Smooth muscle cell (in vitro differentiated cells): ENCODE measurements at regions not wholly inside any gene's neighbourhood (a gene's known extent, or its start where the extent isn't known, plus 50 kb on each side); places are given as distances from the start of the nearest gene placed in this dataset.
A peak's percentile ranks its signal among the peaks of the same experiment; 100 is the strongest.

ENCODE experiments used
- DNase-seq: peaks from one replicate; lab custom pipeline; 2025; ENCODE audit not compliant: unreplicated experiment; lab: John Stamatoyannopoulos, UW
- H2AFZ ChIP-seq: fragments of 200-600 bp; sonication (generic); 2 replicates; pipeline ENCODE4 v1.6.0; 2016; ENCODE audit warnings: antibody characterized with exemption, low read depth, mild to moderate bottlenecking
- H3F3A ChIP-seq: fragments of 200-600 bp; sonication (generic); 2 replicates; pipeline ENCODE4 v1.6.0; 2017; ENCODE audit warnings: antibody characterized with exemption, low read depth
- H3K27ac ChIP-seq: fragments of 200-600 bp; sonication (generic); 2 replicates; pipeline ENCODE4 v1.5.1; 2016; ENCODE audit warnings: low read depth, mild to moderate bottlenecking
- H3K27me3 ChIP-seq: fragments of 200-600 bp; sonication (generic); 2 replicates; pipeline ENCODE4 v1.6.1; 2016; ENCODE audit warnings: low read depth, mild to moderate bottlenecking
- H3K36me3 ChIP-seq: fragments of 200-600 bp; sonication (generic); 2 replicates; pipeline ENCODE4 v1.5.1; 2016; ENCODE audit warnings: low read depth
- H3K4me1 ChIP-seq: fragments of 200-600 bp; sonication (generic); 2 replicates; pipeline ENCODE4 v1.5.1; 2016; ENCODE audit warnings: low read depth
- H3K4me2 ChIP-seq: fragments of 200-600 bp; sonication (generic); 2 replicates; pipeline ENCODE4 v1.6.0; 2016; ENCODE audit warnings: mild to moderate bottlenecking
- H3K4me3 ChIP-seq: fragments of 200-600 bp; sonication (generic); 2 replicates; pipeline ENCODE4 v1.5.1; 2016; ENCODE audit warnings: mild to moderate bottlenecking
- H3K79me2 ChIP-seq: fragments of 200-600 bp; sonication (generic); 2 replicates; pipeline ENCODE4 v1.6.0; 2016; ENCODE audit warnings: low read depth, mild to moderate bottlenecking
- H3K9ac ChIP-seq: fragments of 200-600 bp; sonication (generic); 2 replicates; pipeline ENCODE4 v1.6.0; 2016; ENCODE audit warnings: low read depth
- H3K9me3 ChIP-seq: fragments of 200-600 bp; sonication (generic); replicated peaks from 2 replicates; pipeline ENCODE4 v1.5.1; 2016; ENCODE audit warnings: low read depth
- H4K20me1 ChIP-seq: fragments of 200-600 bp; sonication (generic); 2 replicates; pipeline ENCODE4 v1.6.0; 2016; ENCODE audit warnings: low read depth
- WGBS: methylation state at CpG from one replicate; pipeline ENCODE4 v1.1.7; 2016; ENCODE audit warnings: low lambda C conversion rate; 5-methylcytosine and 5-hydroxymethylcytosine counted together
- TF ChIP-seq, protein P1 (sequence below): fragments of 200-600 bp; sonication (generic); IDR thresholded peaks from 2 replicates; pipeline ENCODE4 v1.5.1; 2017; ENCODE audit warnings: borderline replicate concordance, mild to moderate bottlenecking, antibody characterized with exemption; ENCODE audit not compliant: insufficient read depth, poor library complexity, severe bottlenecking

DNA sequence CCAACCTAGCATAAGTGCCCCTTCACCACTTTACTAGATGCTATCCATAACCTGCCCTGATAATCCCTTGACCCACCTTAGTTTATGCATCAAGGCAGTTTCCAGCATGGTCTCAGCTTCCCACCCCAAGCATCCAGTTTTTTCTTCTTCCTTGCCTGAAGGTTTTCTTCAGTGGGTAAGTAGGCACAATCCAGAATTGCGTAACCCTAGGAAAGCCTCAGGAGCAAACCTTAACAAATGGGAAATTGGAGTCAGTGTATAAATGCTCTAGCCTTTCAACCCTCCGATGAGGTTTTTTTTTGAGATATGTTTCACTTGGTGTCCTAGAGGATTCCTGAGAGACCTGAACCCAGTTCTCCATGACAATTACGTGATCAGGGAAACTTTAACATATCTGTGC lies 614.0 kb upstream of the BOD1L1 start:
- 86% methylated on average over 3 of the region's 3 CpGs for WGBS
- no peaks in the 10 kb centered on the region for H3K27me3 ChIP-seq
- TF ChIP-seq, protein P1, sequence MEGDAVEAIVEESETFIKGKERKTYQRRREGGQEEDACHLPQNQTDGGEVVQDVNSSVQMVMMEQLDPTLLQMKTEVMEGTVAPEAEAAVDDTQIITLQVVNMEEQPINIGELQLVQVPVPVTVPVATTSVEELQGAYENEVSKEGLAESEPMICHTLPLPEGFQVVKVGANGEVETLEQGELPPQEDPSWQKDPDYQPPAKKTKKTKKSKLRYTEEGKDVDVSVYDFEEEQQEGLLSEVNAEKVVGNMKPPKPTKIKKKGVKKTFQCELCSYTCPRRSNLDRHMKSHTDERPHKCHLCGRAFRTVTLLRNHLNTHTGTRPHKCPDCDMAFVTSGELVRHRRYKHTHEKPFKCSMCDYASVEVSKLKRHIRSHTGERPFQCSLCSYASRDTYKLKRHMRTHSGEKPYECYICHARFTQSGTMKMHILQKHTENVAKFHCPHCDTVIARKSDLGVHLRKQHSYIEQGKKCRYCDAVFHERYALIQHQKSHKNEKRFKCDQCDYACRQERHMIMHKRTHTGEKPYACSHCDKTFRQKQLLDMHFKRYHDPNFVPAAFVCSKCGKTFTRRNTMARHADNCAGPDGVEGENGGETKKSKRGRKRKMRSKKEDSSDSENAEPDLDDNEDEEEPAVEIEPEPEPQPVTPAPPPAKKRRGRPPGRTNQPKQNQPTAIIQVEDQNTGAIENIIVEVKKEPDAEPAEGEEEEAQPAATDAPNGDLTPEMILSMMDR, result no peak
- H4K20me1 ChIP-seq, result no peaks in the 10 kb centered on the region
- H3K9me3 ChIP-seq, result no peaks in the 10 kb centered on the region
- no peak overlapping the region for H2AFZ ChIP-seq
- H3K79me2 ChIP-seq, result no peaks in the 10 kb centered on the region
- no peaks in the 10 kb centered on the region for H3K4me1 ChIP-seq
- DNase-seq, result no peak
- no peak overlapping the region for H3K27ac ChIP-seq
- H3K4me2 ChIP-seq, result no peak overlapping the region
- no peak overlapping the region for H3K4me3 ChIP-seq
- H3F3A ChIP-seq, result no peaks in the 10 kb centered on the region
- no peak overlapping the region for H3K9ac ChIP-seq
- no peaks in the 10 kb centered on the region for H3K36me3 ChIP-seq

DNA sequence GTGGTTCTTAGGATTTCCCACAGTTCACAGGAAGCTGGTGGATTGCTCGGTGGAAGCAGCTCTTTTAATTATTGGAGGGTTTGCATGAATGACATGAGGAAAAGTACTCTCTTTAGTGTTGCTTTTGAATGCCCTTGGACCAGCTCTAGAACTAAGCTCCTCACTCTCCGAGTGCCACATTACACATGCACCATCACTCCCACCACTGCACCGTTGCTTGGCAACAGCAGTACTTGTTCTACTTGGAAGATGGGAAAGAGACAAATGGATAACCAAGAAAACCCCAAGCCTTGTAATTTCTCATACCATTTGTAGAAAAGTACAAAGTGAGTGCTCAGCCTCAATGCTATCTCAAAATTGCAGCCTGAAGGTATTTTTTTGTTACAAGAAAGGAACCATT lies 620.2 kb upstream of the BOD1L1 start:
- Histone ChIP-seq H3K4me1 (no peaks in the 10 kb centered on the region), H3K9me3 (no peaks in the 10 kb centered on the region), H4K20me1 (no peaks in the 10 kb centered on the region), H3K36me3 (no peaks in the 10 kb centered on the region), H3K9ac (no peak overlapping the region), H3F3A (no peaks in the 10 kb centered on the region), H3K4me3 (no peak overlapping the region), H3K4me2 (no peak overlapping the region), H3K79me2 (no peaks in the 10 kb centered on the region), H3K27me3 (no peaks in the 10 kb centered on the region), H3K27ac (no peak overlapping the region), H2AFZ (no peak overlapping the region)
- TF ChIP-seq, protein P1, result no peak
- no peak for DNase-seq
- WGBS, result 89% methylated on average over 3 of the region's 3 CpGs

DNA sequence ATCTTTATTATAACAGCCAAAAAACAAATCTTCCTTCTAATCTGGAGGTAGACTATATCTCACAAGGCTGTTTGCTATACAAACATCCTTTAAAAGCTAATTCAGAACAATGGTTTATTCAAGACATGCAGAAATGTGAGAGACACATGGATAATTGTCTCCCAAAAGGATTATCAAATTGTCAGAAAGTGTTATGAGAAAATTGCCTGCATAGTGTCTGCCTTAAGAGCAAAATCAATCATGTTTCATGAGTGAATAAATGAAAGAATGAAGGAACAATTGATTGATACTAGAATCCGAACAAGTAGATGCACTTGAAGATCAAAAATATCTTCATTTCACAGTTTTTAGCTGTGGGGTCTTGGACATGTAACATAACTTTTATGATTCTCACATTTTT lies 621.7 kb upstream of the BOD1L1 start:
- no peak for DNase-seq
- no peaks in the 10 kb centered on the region for H3K79me2 ChIP-seq
- H2AFZ ChIP-seq, result no peak overlapping the region
- no peaks in the 10 kb centered on the region for H4K20me1 ChIP-seq
- no peaks in the 10 kb centered on the region for H3K36me3 ChIP-seq
- WGBS, result 75% methylated on average over 1 of the region's 1 CpG
- no peak overlapping the region for H3K27ac ChIP-seq
- no peak overlapping the region for H3K9ac ChIP-seq
- no peaks in the 10 kb centered on the region for H3F3A ChIP-seq
- no peak overlapping the region for H3K4me2 ChIP-seq
- H3K9me3 ChIP-seq, result no peaks in the 10 kb centered on the region
- TF ChIP-seq, protein P1, result no peak
- H3K4me3 ChIP-seq, result no peak overlapping the region
- no peaks in the 10 kb centered on the region for H3K4me1 ChIP-seq
- no peaks in the 10 kb centered on the region for H3K27me3 ChIP-seq

DNA sequence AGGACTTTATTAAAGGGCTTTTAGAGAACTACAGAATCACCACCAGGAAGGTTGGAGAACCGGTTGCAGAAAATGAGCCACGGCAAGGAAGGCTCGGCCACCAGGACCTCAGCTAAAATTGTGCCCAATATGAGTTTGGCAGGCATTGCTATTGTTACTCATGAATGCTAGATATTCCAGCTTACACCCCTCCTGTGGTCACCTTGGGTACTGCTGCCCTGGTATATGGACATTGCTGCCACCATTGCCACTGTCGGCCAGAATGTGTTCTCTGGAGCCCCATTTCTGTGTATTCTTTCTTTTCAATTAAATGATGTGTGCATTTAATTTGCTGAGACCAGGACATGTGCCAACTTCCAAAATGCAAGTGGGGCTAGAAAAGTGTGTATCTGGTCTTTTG lies 626.7 kb upstream of the BOD1L1 start:
- WGBS, result 95% methylated on average over 4 of the region's 4 CpGs
- DNase-seq, result peak; percentile 0
- Histone ChIP-seq H2AFZ (no peak overlapping the region), H3K9ac (no peak overlapping the region), H4K20me1 (no peaks in the 10 kb centered on the region), H3K27ac (no peak overlapping the region), H3K36me3 (no peaks in the 10 kb centered on the region), H3K9me3 (no peaks in the 10 kb centered on the region), H3K79me2 (no peaks in the 10 kb centered on the region), H3F3A (no peaks in the 10 kb centered on the region), H3K27me3 (no peaks in the 10 kb centered on the region), H3K4me3 (no peak overlapping the region), H3K4me1 (no peaks in the 10 kb centered on the region), H3K4me2 (no peak overlapping the region)
- TF ChIP-seq, protein P1, result peak; percentile 53
